ENCODE measurements at regions not wholly inside any gene's neighbourhood (a gene's known extent, or its start where the extent isn't known, plus 50 kb on each side); places are given as distances from the start of the nearest gene placed in this dataset.
A peak's percentile ranks its signal among the peaks of the same experiment; 100 is the strongest.

DNA sequence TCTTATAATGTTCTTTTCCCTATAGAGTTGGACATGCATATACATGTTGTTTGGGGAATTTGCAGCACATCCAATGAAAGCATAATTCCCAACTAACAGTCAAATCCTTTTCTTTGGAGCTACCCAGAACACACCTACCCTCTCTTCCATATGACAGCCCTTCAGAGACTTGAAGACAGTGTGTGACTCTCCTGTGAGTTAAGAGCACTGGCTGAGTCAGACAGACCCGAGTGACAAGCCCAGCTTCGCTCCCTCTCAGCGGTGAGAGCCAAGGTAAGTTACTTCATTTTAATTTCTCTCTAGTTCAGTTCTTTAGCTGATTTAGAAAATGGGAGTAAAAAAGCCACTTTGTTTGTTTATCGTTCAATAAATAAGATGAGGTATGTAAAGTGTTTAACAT is 86.3 kb downstream of the RTL9 start:
- TF ChIP-seq, protein P1, sequence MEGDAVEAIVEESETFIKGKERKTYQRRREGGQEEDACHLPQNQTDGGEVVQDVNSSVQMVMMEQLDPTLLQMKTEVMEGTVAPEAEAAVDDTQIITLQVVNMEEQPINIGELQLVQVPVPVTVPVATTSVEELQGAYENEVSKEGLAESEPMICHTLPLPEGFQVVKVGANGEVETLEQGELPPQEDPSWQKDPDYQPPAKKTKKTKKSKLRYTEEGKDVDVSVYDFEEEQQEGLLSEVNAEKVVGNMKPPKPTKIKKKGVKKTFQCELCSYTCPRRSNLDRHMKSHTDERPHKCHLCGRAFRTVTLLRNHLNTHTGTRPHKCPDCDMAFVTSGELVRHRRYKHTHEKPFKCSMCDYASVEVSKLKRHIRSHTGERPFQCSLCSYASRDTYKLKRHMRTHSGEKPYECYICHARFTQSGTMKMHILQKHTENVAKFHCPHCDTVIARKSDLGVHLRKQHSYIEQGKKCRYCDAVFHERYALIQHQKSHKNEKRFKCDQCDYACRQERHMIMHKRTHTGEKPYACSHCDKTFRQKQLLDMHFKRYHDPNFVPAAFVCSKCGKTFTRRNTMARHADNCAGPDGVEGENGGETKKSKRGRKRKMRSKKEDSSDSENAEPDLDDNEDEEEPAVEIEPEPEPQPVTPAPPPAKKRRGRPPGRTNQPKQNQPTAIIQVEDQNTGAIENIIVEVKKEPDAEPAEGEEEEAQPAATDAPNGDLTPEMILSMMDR (IDR thresholded peaks at IDR 0.05): no peak
- Histone ChIP-seq H3K27me3 (peaks cover 12% of the 10 kb centered on the region), H3K36me3 (no peaks in the 10 kb centered on the region), H3K4me3 (ENCODE audit: low read depth in 1 of 2, low read length in 1 of 2) (no peak overlapping the region), H3K27ac (no peak overlapping the region), H3K4me1 (ENCODE audit: control insufficient read depth in 1 of 2, insufficient read depth in 1 of 2, low read depth in 1 of 2, low read length in 1 of 2) (no peaks in the 10 kb centered on the region), H3K9me3 (no peaks in the 10 kb centered on the region)

DNA sequence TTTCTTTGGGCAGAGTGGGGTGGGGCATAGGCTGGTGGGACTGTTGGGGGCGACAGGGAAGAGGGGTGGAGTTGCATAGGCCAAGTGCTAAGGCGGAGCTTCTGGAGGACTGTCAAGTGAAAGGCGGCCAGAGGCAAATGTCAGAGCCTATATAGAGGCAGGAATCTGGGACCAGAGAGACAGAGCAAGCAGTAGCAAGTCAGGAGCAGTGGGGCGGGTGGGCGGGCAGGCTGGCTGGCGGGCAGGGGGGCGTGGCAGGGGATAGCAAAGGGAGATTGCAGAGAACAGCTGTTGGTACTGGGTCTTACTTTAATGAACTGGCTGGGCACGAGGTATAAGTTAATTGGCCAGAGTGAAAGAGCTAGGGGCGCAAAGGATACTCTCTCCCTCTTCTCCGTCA is 89.8 kb downstream of the RTL9 start:
- Histone ChIP-seq H3K27me3 (peaks cover 12% of the 10 kb centered on the region), H3K9me3 (no peaks in the 10 kb centered on the region), H3K4me1 (ENCODE audit: control insufficient read depth in 1 of 2, insufficient read depth in 1 of 2, low read depth in 1 of 2, low read length in 1 of 2) (no peaks in the 10 kb centered on the region)

DNA sequence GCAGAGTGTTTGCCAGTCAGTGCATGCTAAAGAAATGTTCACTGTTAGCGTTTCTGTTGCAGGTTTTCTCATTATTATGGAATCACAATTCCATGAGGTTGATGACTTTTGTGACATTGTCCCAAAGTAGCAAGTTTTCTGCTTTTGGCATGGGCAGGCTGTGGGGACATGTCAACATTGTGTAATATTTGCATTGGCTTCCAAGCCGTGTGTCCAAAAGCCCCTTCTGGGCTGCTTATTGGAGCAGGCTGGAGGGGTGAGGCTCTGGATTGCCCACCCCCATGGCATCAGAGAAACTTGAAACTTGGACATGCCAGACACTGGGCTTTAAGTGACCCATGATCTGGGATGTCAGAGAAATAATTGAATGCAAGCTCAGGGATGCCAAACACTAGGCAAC is 90.7 kb downstream of the RTL9 start:
- no peaks in the 10 kb centered on the region for H3K9me3 ChIP-seq
- H3K36me3 ChIP-seq: no peaks in the 10 kb centered on the region
- TF ChIP-seq, protein P1 (IDR thresholded peaks at IDR 0.05): no peak
- no peaks in the 10 kb centered on the region for H3K4me1 ChIP-seq (ENCODE audit: control insufficient read depth in 1 of 2, insufficient read depth in 1 of 2, low read depth in 1 of 2, low read length in 1 of 2)
- H3K27ac ChIP-seq: no peak overlapping the region
- H3K4me3 ChIP-seq (ENCODE audit: low read depth in 1 of 2, low read length in 1 of 2): no peak overlapping the region
- H3K27me3 ChIP-seq: peaks cover 12% of the 10 kb centered on the region

More for the DNA sequence above, 89.8 kb downstream of the RTL9 start:
- H3K27ac ChIP-seq: no peak overlapping the region
- no peaks in the 10 kb centered on the region for H3K36me3 ChIP-seq
- TF ChIP-seq, protein P1 (IDR thresholded peaks at IDR 0.05): no peak
- H3K4me3 ChIP-seq (ENCODE audit: low read depth in 1 of 2, low read length in 1 of 2): no peak overlapping the region

DNA sequence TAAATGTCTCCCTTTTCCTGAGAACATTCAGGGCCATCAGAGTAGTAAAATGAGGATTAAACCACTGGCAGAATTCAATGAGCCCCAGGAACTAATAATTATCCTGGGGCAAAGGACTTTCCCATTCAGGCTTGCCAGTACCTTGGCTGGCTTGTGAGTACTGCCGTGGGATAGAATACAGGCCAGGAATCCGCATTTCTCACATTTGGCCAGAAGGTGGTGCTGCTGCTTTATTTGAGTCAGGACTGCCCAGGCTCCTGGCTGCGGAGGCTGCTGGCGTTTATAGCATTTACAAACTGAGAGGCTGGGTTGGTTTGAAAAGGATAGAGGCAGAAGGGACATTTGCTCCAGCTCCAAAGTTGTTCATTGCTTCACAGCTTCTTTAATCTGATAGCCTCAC is 91.4 kb downstream of the RTL9 start:
- Histone ChIP-seq H3K9me3 (no peaks in the 10 kb centered on the region), H3K4me3 (ENCODE audit: low read depth in 1 of 2, low read length in 1 of 2) (no peak overlapping the region), H3K27me3 (peaks cover 10% of the 10 kb centered on the region), H3K27ac (no peak overlapping the region), H3K4me1 (ENCODE audit: control insufficient read depth in 1 of 2, insufficient read depth in 1 of 2, low read depth in 1 of 2, low read length in 1 of 2) (no peaks in the 10 kb centered on the region), H3K36me3 (no peaks in the 10 kb centered on the region)
- TF ChIP-seq, protein P1 (IDR thresholded peaks at IDR 0.05): peak; percentile 8

DNA sequence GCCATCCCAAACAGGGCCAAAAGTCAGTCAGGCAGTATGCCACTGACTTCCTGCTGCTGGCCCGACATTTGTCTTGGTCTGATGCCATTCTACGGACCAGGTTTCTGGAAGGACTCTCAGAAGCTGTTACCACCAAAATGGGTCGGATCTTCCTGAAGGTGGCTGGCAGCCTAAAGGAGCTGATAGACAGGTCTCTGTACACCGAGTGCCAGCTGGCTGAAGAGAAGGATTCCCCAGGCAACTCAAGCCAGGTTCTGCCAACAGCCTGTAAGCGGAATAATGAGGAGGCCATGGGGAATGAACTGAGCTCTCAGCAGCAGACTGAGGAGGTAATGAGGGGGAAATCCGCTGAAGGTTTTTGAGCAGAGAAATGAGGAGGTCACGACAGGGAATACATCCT is 95.7 kb downstream of the RTL9 start:
- Histone ChIP-seq H3K4me1 (ENCODE audit: control insufficient read depth in 1 of 2, insufficient read depth in 1 of 2, low read depth in 1 of 2, low read length in 1 of 2) (no peaks in the 10 kb centered on the region), H3K27ac (no peak overlapping the region), H3K27me3 (no peaks in the 10 kb centered on the region), H3K4me3 (ENCODE audit: low read depth in 1 of 2, low read length in 1 of 2) (no peak overlapping the region), H3K9me3 (no peaks in the 10 kb centered on the region), H3K36me3 (no peaks in the 10 kb centered on the region)
- TF ChIP-seq, protein P1 (IDR thresholded peaks at IDR 0.05): no peak

DNA sequence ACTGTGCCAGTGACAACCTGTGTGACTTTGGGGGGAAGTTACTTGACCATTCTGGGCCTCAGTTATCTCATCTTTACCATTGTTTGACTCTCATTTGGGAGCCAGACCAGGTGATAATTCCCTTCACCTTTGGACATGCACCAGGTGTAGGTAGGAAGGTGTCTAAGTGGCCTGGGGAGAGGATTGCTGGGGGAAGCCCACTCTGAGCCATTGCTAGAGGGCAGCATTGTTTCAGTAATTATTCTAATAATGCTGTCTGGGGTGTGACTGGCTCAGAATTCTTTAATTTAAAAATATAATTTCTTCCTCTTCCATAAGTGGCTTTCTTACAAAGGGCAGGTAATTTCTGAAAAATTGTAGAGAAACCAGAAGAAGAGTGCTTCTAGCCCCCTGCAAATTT is 104.3 kb downstream of the RTL9 start:
- Histone ChIP-seq H3K27me3 (no peaks in the 10 kb centered on the region), H3K4me3 (ENCODE audit: low read depth in 1 of 2, low read length in 1 of 2) (no peak overlapping the region), H3K4me1 (ENCODE audit: control insufficient read depth in 1 of 2, insufficient read depth in 1 of 2, low read depth in 1 of 2, low read length in 1 of 2) (no peaks in the 10 kb centered on the region), H3K9me3 (no peaks in the 10 kb centered on the region), H3K36me3 (no peaks in the 10 kb centered on the region), H3K27ac (no peak overlapping the region)
- TF ChIP-seq, protein P1 (IDR thresholded peaks at IDR 0.05): no peak

Data from neutrophil (primary cell).